Upper lobe of right lung (tissue), 1 donor: ENCODE measurements at regions not wholly inside any gene's neighbourhood (a gene's known extent, or its start where the extent isn't known, plus 50 kb on each side); places are given as distances from the start of the nearest gene placed in this dataset.

Experiments used
- ATAC-seq: fragments of 200-7000 bp; cut with Tn5 transposase; one replicate; pipeline ENCODE4 v1.9.1; 2020; ENCODE audit warnings: mild to moderate bottlenecking, moderate library complexity
- DNase-seq: peaks from one replicate; pipeline ENCODE4 v3.0.0-alpha.2; 2020
- H3K27ac ChIP-seq: fragments of 200-600 bp; one replicate; pipeline ENCODE4 v1.8.0; 2022
- H3K27me3 ChIP-seq: fragments of 200-600 bp; one replicate; pipeline ENCODE4 v1.8.0; 2022; ENCODE audit warnings: mild to moderate bottlenecking
- H3K36me3 ChIP-seq: fragments of 200-600 bp; one replicate; pipeline ENCODE4 v1.8.0; 2022
- H3K4me1 ChIP-seq: fragments of 200-600 bp; one replicate; pipeline ENCODE4 v1.8.0; 2022
- H3K4me3 ChIP-seq: fragments of 200-600 bp; one replicate; pipeline ENCODE4 v1.8.0; 2022; ENCODE audit warnings: mild to moderate bottlenecking
- H3K9me3 ChIP-seq: fragments of 200-600 bp; one replicate; pipeline ENCODE4 v1.8.0; 2022
- intact Hi-C: fragments of 100-400 bp; cut with DNase I; formaldehyde crosslinking; loops from one replicate; pipeline ENCODE4 v1.11.0; 2022
- TF ChIP-seq, protein P1 (sequence below): fragments of 200-600 bp; IDR thresholded peaks from one replicate; pipeline ENCODE4 v1.8.0; 2022; ENCODE audit warnings: antibody characterized with exemption
- donor health status: DM: no; HTN: yes; CAD: no; lungs with severe emphysema.

DNA sequence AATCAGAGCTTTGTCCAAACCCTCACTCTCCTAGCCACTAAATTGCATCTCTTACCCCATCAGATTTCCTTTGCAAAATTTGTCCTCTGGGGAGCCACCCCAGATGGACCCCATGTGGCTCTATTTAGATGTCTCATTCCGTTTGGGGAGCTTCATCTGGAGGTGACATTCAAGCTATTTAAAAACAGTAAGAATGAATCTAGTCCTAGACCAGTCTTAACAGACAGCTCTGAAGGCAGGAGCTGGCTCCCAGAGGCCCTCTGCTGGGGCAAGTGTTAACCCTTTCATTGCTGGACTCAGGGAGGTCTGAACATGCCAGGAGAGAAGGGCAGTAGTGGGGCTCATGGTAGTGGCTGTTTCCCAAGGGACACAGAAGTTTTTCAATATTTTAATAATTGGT lies 59.2 kb downstream of the RPL37A start:
- TF ChIP-seq, protein P1, sequence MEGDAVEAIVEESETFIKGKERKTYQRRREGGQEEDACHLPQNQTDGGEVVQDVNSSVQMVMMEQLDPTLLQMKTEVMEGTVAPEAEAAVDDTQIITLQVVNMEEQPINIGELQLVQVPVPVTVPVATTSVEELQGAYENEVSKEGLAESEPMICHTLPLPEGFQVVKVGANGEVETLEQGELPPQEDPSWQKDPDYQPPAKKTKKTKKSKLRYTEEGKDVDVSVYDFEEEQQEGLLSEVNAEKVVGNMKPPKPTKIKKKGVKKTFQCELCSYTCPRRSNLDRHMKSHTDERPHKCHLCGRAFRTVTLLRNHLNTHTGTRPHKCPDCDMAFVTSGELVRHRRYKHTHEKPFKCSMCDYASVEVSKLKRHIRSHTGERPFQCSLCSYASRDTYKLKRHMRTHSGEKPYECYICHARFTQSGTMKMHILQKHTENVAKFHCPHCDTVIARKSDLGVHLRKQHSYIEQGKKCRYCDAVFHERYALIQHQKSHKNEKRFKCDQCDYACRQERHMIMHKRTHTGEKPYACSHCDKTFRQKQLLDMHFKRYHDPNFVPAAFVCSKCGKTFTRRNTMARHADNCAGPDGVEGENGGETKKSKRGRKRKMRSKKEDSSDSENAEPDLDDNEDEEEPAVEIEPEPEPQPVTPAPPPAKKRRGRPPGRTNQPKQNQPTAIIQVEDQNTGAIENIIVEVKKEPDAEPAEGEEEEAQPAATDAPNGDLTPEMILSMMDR, result no peak
- H3K4me1 ChIP-seq, result peaks cover 15% of the 10 kb centered on the region

DNA sequence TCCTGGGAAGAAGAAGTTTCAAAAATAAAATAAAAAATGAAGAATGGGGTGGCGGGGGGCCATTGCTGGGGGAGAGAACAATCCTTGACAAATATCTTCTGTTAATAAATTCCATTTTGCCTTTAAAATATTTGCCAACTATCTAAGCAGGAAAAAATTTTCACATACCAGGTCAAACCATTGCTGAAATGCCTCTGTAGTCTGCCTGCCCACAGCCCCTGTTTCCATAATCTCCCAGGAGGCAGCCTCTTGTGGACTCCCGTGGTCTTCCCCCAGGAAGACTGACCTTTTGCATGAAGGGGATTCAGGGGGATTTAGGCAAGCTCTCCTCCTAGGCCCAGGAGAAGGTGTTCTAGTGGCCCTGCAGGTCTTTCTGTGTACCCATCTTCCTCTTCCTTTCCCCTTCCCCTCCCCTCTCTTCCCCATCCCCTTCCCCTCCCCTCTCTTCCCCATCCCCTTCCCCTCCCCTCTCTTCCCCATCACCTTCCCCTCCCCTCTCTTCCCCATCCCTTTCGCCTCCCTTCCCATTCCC lies 61.0 kb downstream of the RPL37A start:
- no peak for ATAC-seq
- TF ChIP-seq, protein P1, result no peak

More for the DNA sequence above, 59.2 kb downstream of the RPL37A start:
- DNase-seq (no peak), ATAC-seq (no peak)
- H3K4me3 ChIP-seq, result no peak overlapping the region
- intact Hi-C loops, result no loop called here
- H3K9me3 ChIP-seq, result no peaks in the 10 kb centered on the region
- no peaks in the 10 kb centered on the region for H3K27me3 ChIP-seq
- H3K36me3 ChIP-seq, result no peaks in the 10 kb centered on the region
- H3K27ac ChIP-seq, result no peak overlapping the region

GRCh38 chr2:216560838-216561270 lies 62.2 kb downstream of the RPL37A start:
- H3K27ac ChIP-seq, result peak overlapping the region; percentile 24

More for the DNA sequence above, 61.0 kb downstream of the RPL37A start:
- H3K27me3 ChIP-seq, result no peaks in the 10 kb centered on the region
- no peaks in the 10 kb centered on the region for H3K9me3 ChIP-seq
- no peak overlapping the region for H3K4me3 ChIP-seq
- no peak overlapping the region for H3K27ac ChIP-seq
- peaks cover 13% of the 10 kb centered on the region for H3K4me1 ChIP-seq
- no peaks in the 10 kb centered on the region for H3K36me3 ChIP-seq
- DNase-seq, result no peak
- intact Hi-C loops, result no loop called here

GRCh38 chr2:216562696-216563435 lies 64.2 kb downstream of the RPL37A start:
- H3K4me3 ChIP-seq, result no peak overlapping the region
- TF ChIP-seq, protein P1, result no peak
- no peak overlapping the region for H3K27ac ChIP-seq
- ATAC-seq (no peak), DNase-seq (no peak)
- no peaks in the 10 kb centered on the region for H3K36me3 ChIP-seq
- no peaks in the 10 kb centered on the region for H3K27me3 ChIP-seq
- intact Hi-C loops, result no loop called here
- H3K4me1 ChIP-seq, result peaks cover 4% of the 10 kb centered on the region
- no peaks in the 10 kb centered on the region for H3K9me3 ChIP-seq

More at GRCh38 chr2:216560838-216561270, 62.2 kb downstream of the RPL37A start:
- intact Hi-C loops, result no loop called here
- TF ChIP-seq, protein P1, result no peak
- Histone ChIP-seq H3K4me1 (peaks cover 4% of the 10 kb centered on the region), H3K36me3 (no peaks in the 10 kb centered on the region), H3K4me3 (no peak overlapping the region), H3K9me3 (no peaks in the 10 kb centered on the region), H3K27me3 (no peaks in the 10 kb centered on the region)
- DNase-seq (no peak), ATAC-seq (peak; percentile 32)

- Histone ChIP-seq H3K27ac (no peak overlapping the region), H3K4me1 (peaks cover 4% of the 10 kb centered on the region), H3K4me3 (no peak overlapping the region), H3K27me3 (no peaks in the 10 kb centered on the region), H3K9me3 (no peaks in the 10 kb centered on the region), H3K36me3 (no peaks in the 10 kb centered on the region)
- ATAC-seq (no peak), DNase-seq (no peak)
- TF ChIP-seq, protein P1, result no peak
- intact Hi-C loops, result no loop called here
Observed at GRCh38 chr2:216563646-216564045, 65.0 kb downstream of the RPL37A start.
